ENCODE measurements at regions not wholly inside any gene's neighbourhood (a gene's known extent, or its start where the extent isn't known, plus 50 kb on each side); places are given as distances from the start of the nearest gene placed in this dataset.

- no peaks in the 10 kb centered on the region for H4K20me1 ChIP-seq (ENCODE audit: insufficient read depth, low read depth, low read length)
- H3K9ac ChIP-seq (ENCODE audit: low read length): no peak overlapping the region
- no peak overlapping the region for H3K27ac ChIP-seq (ENCODE audit: low read length)
- no peaks in the 10 kb centered on the region for H3K4me1 ChIP-seq (ENCODE audit: low read length)
- H3K9me2 ChIP-seq (replicated peaks; ENCODE audit: insufficient read depth, low read length): no peaks in the 10 kb centered on the region
- H2AFZ ChIP-seq (ENCODE audit: low read length): no peak overlapping the region
- no peaks in the 10 kb centered on the region for H3K36me3 ChIP-seq (ENCODE audit: insufficient read depth, low read length)
- H3K79me2 ChIP-seq (ENCODE audit: low read length): no peaks in the 10 kb centered on the region
- no peak for DNase-seq
- H3K27me3 ChIP-seq (ENCODE audit: low read length): no peaks in the 10 kb centered on the region
- H3K9me3 ChIP-seq (ENCODE audit: low read length): peaks cover 16% of the 10 kb centered on the region
- H3K4me3 ChIP-seq (ENCODE audit: low read length): no peak overlapping the region
- H3K4me2 ChIP-seq (ENCODE audit: low read depth, low read length, poor library complexity, severe bottlenecking): no peak overlapping the region
Measured at GRCh38 chr15:47607695-47608094, 109.6 kb upstream of the SEMA6D start.

GRCh38 chr15:47609693-47610092 is 107.6 kb upstream of the SEMA6D start:
- H3K27me3 ChIP-seq (ENCODE audit: low read length): no peaks in the 10 kb centered on the region
- no peaks in the 10 kb centered on the region for H3K36me3 ChIP-seq (ENCODE audit: insufficient read depth, low read length)
- H3K9me2 ChIP-seq (replicated peaks; ENCODE audit: insufficient read depth, low read length): no peaks in the 10 kb centered on the region
- no peak overlapping the region for H3K9ac ChIP-seq (ENCODE audit: low read length)
- no peak overlapping the region for H3K4me3 ChIP-seq (ENCODE audit: low read length)
- no peaks in the 10 kb centered on the region for H4K20me1 ChIP-seq (ENCODE audit: insufficient read depth, low read depth, low read length)
- peaks cover 7% of the 10 kb centered on the region for H3K9me3 ChIP-seq (ENCODE audit: low read length)
- H3K27ac ChIP-seq (ENCODE audit: low read length): no peak overlapping the region
- H3K4me2 ChIP-seq (ENCODE audit: low read depth, low read length, poor library complexity, severe bottlenecking): no peak overlapping the region
- H3K4me1 ChIP-seq (ENCODE audit: low read length): no peaks in the 10 kb centered on the region
- no peak for DNase-seq
- no peaks in the 10 kb centered on the region for H3K79me2 ChIP-seq (ENCODE audit: low read length)
- no peak overlapping the region for H2AFZ ChIP-seq (ENCODE audit: low read length)

- Histone ChIP-seq H3K9me2 (replicated peaks; ENCODE audit: insufficient read depth, low read length) (no peaks in the 10 kb centered on the region), H3K79me2 (ENCODE audit: low read length) (no peaks in the 10 kb centered on the region), H3K4me1 (ENCODE audit: low read length) (no peaks in the 10 kb centered on the region), H3K9me3 (ENCODE audit: low read length) (peaks cover under 1% of the 10 kb centered on the region; the same call in 1 of the 2 replicates), H3K4me2 (ENCODE audit: low read depth, low read length, poor library complexity, severe bottlenecking) (no peak overlapping the region), H3K27me3 (ENCODE audit: low read length) (no peaks in the 10 kb centered on the region), H4K20me1 (ENCODE audit: insufficient read depth, low read depth, low read length) (no peaks in the 10 kb centered on the region), H3K4me3 (ENCODE audit: low read length) (no peak overlapping the region), H3K36me3 (ENCODE audit: insufficient read depth, low read length) (no peaks in the 10 kb centered on the region), H2AFZ (ENCODE audit: low read length) (no peak overlapping the region), H3K27ac (ENCODE audit: low read length) (no peak overlapping the region), H3K9ac (ENCODE audit: low read length) (no peak overlapping the region)
- no peak for DNase-seq
Measured at GRCh38 chr15:47610736-47611135, 106.6 kb upstream of the SEMA6D start.

GRCh38 chr15:47614360-47615011 is 102.8 kb upstream of the SEMA6D start:
- no peak overlapping the region for H3K9ac ChIP-seq (ENCODE audit: low read length)
- H3K9me2 ChIP-seq (replicated peaks; ENCODE audit: insufficient read depth, low read length): no peaks in the 10 kb centered on the region
- no peak overlapping the region for H2AFZ ChIP-seq (ENCODE audit: low read length)
- no peaks in the 10 kb centered on the region for H4K20me1 ChIP-seq (ENCODE audit: insufficient read depth, low read depth, low read length)
- H3K36me3 ChIP-seq (ENCODE audit: insufficient read depth, low read length): no peaks in the 10 kb centered on the region
- no peaks in the 10 kb centered on the region for H3K4me1 ChIP-seq (ENCODE audit: low read length)
- no peak overlapping the region for H3K27ac ChIP-seq (ENCODE audit: low read length)
- no peaks in the 10 kb centered on the region for H3K27me3 ChIP-seq (ENCODE audit: low read length)
- no peak overlapping the region for H3K4me2 ChIP-seq (ENCODE audit: low read depth, low read length, poor library complexity, severe bottlenecking)
- H3K79me2 ChIP-seq (ENCODE audit: low read length): no peaks in the 10 kb centered on the region
- H3K9me3 ChIP-seq (ENCODE audit: low read length): no peaks in the 10 kb centered on the region; the same call in 1 of the 2 replicates
- DNase-seq: no peak
- no peak overlapping the region for H3K4me3 ChIP-seq (ENCODE audit: low read length)

GRCh38 chr15:47616876-47617275 is 100.4 kb upstream of the SEMA6D start:
- H3K4me2 ChIP-seq (ENCODE audit: low read depth, low read length, poor library complexity, severe bottlenecking): no peak overlapping the region
- H4K20me1 ChIP-seq (ENCODE audit: insufficient read depth, low read depth, low read length): no peaks in the 10 kb centered on the region
- H3K9ac ChIP-seq (ENCODE audit: low read length): no peak overlapping the region
- H3K79me2 ChIP-seq (ENCODE audit: low read length): no peaks in the 10 kb centered on the region
- no peaks in the 10 kb centered on the region for H3K9me2 ChIP-seq (replicated peaks; ENCODE audit: insufficient read depth, low read length)
- H3K9me3 ChIP-seq (ENCODE audit: low read length): no peaks in the 10 kb centered on the region; the same call in 1 of the 2 replicates
- no peaks in the 10 kb centered on the region for H3K4me1 ChIP-seq (ENCODE audit: low read length)
- no peak overlapping the region for H2AFZ ChIP-seq (ENCODE audit: low read length)
- no peak for DNase-seq
- H3K27me3 ChIP-seq (ENCODE audit: low read length): no peaks in the 10 kb centered on the region
- H3K36me3 ChIP-seq (ENCODE audit: insufficient read depth, low read length): no peaks in the 10 kb centered on the region
- no peak overlapping the region for H3K27ac ChIP-seq (ENCODE audit: low read length)
- H3K4me3 ChIP-seq (ENCODE audit: low read length): no peak overlapping the region

GRCh38 chr15:47618241-47618640 is 99.1 kb upstream of the SEMA6D start:
- no peak overlapping the region for H3K9ac ChIP-seq (ENCODE audit: low read length)
- no peaks in the 10 kb centered on the region for H3K79me2 ChIP-seq (ENCODE audit: low read length)
- H4K20me1 ChIP-seq (ENCODE audit: insufficient read depth, low read depth, low read length): no peaks in the 10 kb centered on the region
- H3K27me3 ChIP-seq (ENCODE audit: low read length): no peaks in the 10 kb centered on the region
- no peak overlapping the region for H3K4me2 ChIP-seq (ENCODE audit: low read depth, low read length, poor library complexity, severe bottlenecking)
- H3K4me1 ChIP-seq (ENCODE audit: low read length): no peaks in the 10 kb centered on the region
- no peak overlapping the region for H3K4me3 ChIP-seq (ENCODE audit: low read length)
- no peak overlapping the region for H3K27ac ChIP-seq (ENCODE audit: low read length)
- H3K36me3 ChIP-seq (ENCODE audit: insufficient read depth, low read length): no peaks in the 10 kb centered on the region
- no peaks in the 10 kb centered on the region for H3K9me2 ChIP-seq (replicated peaks; ENCODE audit: insufficient read depth, low read length)
- H2AFZ ChIP-seq (ENCODE audit: low read length): no peak overlapping the region
- no peak for DNase-seq
- H3K9me3 ChIP-seq (ENCODE audit: low read length): peaks cover 3% of the 10 kb centered on the region

- H3K4me2 ChIP-seq (ENCODE audit: low read depth, low read length, poor library complexity, severe bottlenecking): no peak overlapping the region
- no peak for DNase-seq
Measured at GRCh38 chr15:47620960-47621681, 96.2 kb upstream of the SEMA6D start.

GRCh38 chr15:47622055-47622454 is 95.2 kb upstream of the SEMA6D start:
- no peaks in the 10 kb centered on the region for H3K4me1 ChIP-seq (ENCODE audit: low read length)
- no peak overlapping the region for H3K4me2 ChIP-seq (ENCODE audit: low read depth, low read length, poor library complexity, severe bottlenecking)
- no peak overlapping the region for H2AFZ ChIP-seq (ENCODE audit: low read length)
- no peaks in the 10 kb centered on the region for H3K36me3 ChIP-seq (ENCODE audit: insufficient read depth, low read length)
- no peak overlapping the region for H3K27ac ChIP-seq (ENCODE audit: low read length)
- no peaks in the 10 kb centered on the region for H3K27me3 ChIP-seq (ENCODE audit: low read length)
- no peak for DNase-seq
- no peaks in the 10 kb centered on the region for H4K20me1 ChIP-seq (ENCODE audit: insufficient read depth, low read depth, low read length)
- H3K9ac ChIP-seq (ENCODE audit: low read length): no peak overlapping the region
- H3K4me3 ChIP-seq (ENCODE audit: low read length): no peak overlapping the region
- peaks cover 8% of the 10 kb centered on the region; the same call in 1 of the 2 replicates for H3K9me3 ChIP-seq (ENCODE audit: low read length)
- 0 out of 2 replicates have a peak, but pooled peaks cover 2% of the 10 kb centered on the region for H3K9me2 ChIP-seq (replicated peaks; ENCODE audit: insufficient read depth, low read length)
- no peaks in the 10 kb centered on the region for H3K79me2 ChIP-seq (ENCODE audit: low read length)

More at GRCh38 chr15:47620960-47621681, 96.2 kb upstream of the SEMA6D start:
- Histone ChIP-seq H3K4me1 (ENCODE audit: low read length) (no peaks in the 10 kb centered on the region), H2AFZ (ENCODE audit: low read length) (no peak overlapping the region), H3K79me2 (ENCODE audit: low read length) (no peaks in the 10 kb centered on the region), H3K9ac (ENCODE audit: low read length) (no peak overlapping the region), H3K4me3 (ENCODE audit: low read length) (no peak overlapping the region), H3K9me3 (ENCODE audit: low read length) (peaks cover 8% of the 10 kb centered on the region; the same call in 1 of the 2 replicates), H3K27ac (ENCODE audit: low read length) (no peak overlapping the region), H4K20me1 (ENCODE audit: insufficient read depth, low read depth, low read length) (no peaks in the 10 kb centered on the region), H3K27me3 (ENCODE audit: low read length) (no peaks in the 10 kb centered on the region), H3K9me2 (replicated peaks; ENCODE audit: insufficient read depth, low read length) (0 out of 2 replicates have a peak, but pooled peaks cover 2% of the 10 kb centered on the region), H3K36me3 (ENCODE audit: insufficient read depth, low read length) (no peaks in the 10 kb centered on the region)
